Muscle of leg (tissue), 3 donors: ENCODE measurements at regions not wholly inside any gene's neighbourhood (a gene's known extent, or its start where the extent isn't known, plus 50 kb on each side); places are given as distances from the start of the nearest gene placed in this dataset.
A peak's percentile ranks its signal among the peaks of the same experiment; 100 is the strongest.

Source experiments
- DNase-seq: peaks from one replicate; pipeline ENCODE4 v3.0.0; 2013
- H3K27ac ChIP-seq: one replicate; pipeline ENCODE4 v1.5.1; 2013; ENCODE audit warnings: mild to moderate bottlenecking, low read length, control low read depth
- H3K27me3 ChIP-seq: one replicate; pipeline ENCODE4 v1.6.1; 2013; ENCODE audit warnings: low read length; ENCODE audit not compliant: control insufficient read depth, insufficient read depth
- H3K36me3 ChIP-seq: one replicate; pipeline ENCODE4 v1.6.1; 2013; ENCODE audit warnings: low read length; ENCODE audit not compliant: control insufficient read depth, insufficient read depth
- H3K4me1 ChIP-seq: one replicate; pipeline ENCODE4 v1.6.1; 2013; ENCODE audit warnings: low read length; ENCODE audit not compliant: control insufficient read depth, insufficient read depth
- H3K4me3 ChIP-seq: one replicate; pipeline ENCODE4 v1.5.1; 2013; ENCODE audit warnings: low read length, control low read depth
- H3K9me3 ChIP-seq: replicated peaks from 2 replicates; pipeline ENCODE4 v1.6.1; 2013; ENCODE audit warnings: low read depth, low read length; ENCODE audit not compliant: control insufficient read depth
- WGBS: methylation state at CpG from one replicate; pipeline ENCODE4 v1.1.5; 2013; ENCODE audit warnings: missing lambda C conversion rate; ENCODE audit not compliant: insufficient coverage; 5-methylcytosine and 5-hydroxymethylcytosine counted together

DNA sequence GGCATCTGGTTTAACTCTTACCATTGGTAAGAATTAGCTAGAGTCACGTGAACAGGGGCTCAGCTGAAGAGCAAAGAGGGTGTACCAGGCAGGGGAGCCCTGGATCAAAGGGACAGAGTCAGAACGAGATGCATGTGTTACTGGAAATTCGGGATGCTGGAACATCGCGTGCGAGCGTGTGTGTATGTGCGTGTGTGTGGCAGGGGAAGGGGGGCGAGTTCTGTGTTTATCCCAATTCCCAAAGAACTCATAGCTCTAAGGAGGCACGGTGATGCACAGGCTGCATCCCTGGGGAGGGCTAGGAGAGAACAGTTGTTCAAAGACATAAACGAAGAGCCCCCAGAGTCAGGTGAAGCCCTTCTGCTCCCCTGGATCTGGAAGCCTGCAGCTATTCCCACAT is 353.3 kb downstream of the GADD45G start:
- DNase-seq = no peak
- WGBS = 23% methylated on average over 2 of the region's 11 CpGs
- no peaks in the 10 kb centered on the region for H3K27me3 ChIP-seq

DNA sequence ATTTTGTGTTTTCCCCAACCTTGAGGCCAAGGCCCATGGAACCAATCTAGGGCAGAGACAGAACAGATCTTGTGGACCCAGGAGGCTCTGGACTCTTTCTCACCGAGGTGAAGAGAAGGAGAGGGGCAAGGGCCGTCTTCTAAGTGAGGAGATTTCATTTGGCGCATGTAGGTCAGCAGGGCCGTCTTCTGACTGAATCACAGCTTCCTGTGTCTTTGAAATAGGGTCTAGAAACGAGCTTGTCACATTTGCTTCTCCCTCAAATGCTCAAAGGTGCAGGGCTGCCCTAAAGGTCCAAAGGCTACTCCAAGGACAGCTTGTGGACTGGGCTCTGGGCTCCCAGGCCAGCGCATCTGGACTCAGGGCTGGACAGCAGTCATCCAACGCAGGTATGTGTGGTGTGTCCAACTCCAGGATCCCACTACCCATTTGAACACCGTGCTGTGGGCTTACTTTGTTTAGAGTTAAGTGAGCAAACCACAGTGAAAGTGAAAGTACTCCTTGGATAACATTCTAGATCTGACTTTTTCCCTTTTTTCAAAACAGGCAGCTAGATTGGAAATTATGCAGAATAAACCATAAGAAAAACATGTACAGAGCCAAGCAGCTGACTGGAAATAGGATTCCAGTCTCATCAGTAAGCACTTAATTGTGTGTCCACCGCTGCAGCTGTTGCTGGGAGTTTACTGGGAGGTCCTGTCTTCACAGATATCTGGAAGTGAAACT is 357.0 kb downstream of the GADD45G start:
- Histone ChIP-seq H3K27ac (peak overlapping the region; percentile 32), H3K4me1 (peaks cover 26% of the 10 kb centered on the region), H3K4me3 (no peak overlapping the region), H3K9me3 (no peaks in the 10 kb centered on the region), H3K36me3 (no peaks in the 10 kb centered on the region), H3K27me3 (no peaks in the 10 kb centered on the region)
- DNase-seq = peak; percentile 95
- 60% methylated on average over 5 of the region's 9 CpGs for WGBS

More for the DNA sequence above, 353.3 kb downstream of the GADD45G start:
- Histone ChIP-seq H3K9me3 (no peaks in the 10 kb centered on the region), H3K4me3 (no peak overlapping the region), H3K36me3 (no peaks in the 10 kb centered on the region), H3K27ac (no peak overlapping the region), H3K4me1 (peaks cover 40% of the 10 kb centered on the region)

DNA sequence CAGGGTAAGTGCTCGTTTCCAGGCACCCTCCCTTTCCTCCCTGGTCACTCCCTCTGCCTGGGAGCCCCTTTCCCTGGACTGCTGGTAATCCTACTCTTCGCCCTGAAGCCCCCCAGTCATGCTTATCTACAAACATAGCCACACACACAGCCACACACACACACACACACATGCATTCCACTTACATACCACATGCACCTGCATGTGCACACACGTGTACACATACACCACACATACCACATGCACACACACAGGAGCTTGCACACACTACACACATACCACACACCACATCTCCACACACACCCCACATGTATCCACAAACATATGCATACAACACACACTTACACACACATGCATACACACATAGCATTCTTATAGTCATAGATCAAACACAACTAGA is 358.5 kb downstream of the GADD45G start:
- Histone ChIP-seq H3K27me3 (no peaks in the 10 kb centered on the region), H3K36me3 (no peaks in the 10 kb centered on the region), H3K27ac (no peak overlapping the region), H3K9me3 (no peaks in the 10 kb centered on the region), H3K4me3 (no peak overlapping the region), H3K4me1 (peaks cover 20% of the 10 kb centered on the region)
- DNase-seq = no peak
- WGBS = 29% methylated on average over 3 of the region's 3 CpGs

DNA sequence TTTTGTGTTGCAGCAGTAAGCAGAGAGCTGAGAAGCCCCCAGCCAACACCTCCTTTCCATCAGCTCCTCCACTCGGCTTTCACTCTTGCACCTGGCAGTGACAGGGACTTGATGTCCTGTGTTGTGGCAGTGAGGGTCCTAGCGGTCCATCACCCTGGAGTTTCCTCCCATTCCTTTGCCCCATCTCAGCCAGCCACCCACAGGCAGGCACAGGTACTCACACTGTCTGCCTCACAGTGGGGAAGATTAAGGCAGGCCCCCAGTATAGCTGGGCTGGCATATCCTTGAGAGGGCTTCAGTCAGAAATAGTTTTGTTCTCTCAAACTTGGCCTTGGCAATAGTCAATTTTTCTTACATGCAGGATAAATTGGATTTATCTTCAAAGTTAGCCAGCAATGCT is 362.7 kb downstream of the GADD45G start:
- Histone ChIP-seq H3K4me1 (peaks cover 3% of the 10 kb centered on the region), H3K27me3 (peaks cover 2% of the 10 kb centered on the region), H3K9me3 (no peaks in the 10 kb centered on the region), H3K27ac (no peak overlapping the region), H3K36me3 (no peaks in the 10 kb centered on the region), H3K4me3 (no peak overlapping the region)
- DNase-seq = no peak
- WGBS = no CpG with 5 or more reads among the region's 2 CpGs

DNA sequence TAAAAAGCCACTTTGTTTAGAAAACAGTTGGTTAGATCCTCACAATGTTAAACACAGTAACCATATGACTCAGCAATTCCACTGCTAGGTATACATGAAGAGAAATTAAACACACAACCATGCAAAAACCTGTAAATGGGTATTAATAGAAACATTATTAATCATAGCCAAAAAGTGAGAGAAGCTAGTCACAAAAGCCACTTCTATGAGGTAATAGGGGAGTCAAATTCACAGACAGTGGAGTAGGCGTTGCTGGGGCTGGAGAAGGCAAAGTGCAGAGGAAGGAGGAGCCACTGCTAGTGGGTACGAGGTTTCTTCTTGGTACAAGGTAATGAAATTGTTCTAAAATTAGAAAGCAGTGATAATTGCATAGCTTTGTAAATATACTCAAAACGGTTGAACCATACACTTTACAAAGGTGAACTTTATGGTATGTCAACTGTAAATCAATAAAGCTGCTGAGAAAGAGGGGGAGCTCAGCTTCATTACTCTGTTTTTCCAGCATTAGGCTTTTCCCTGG is 364.4 kb downstream of the GADD45G start:
- H3K27me3 ChIP-seq = peaks cover 2% of the 10 kb centered on the region
- DNase-seq = no peak
- no peak overlapping the region for H3K27ac ChIP-seq
- H3K36me3 ChIP-seq = no peaks in the 10 kb centered on the region
- H3K9me3 ChIP-seq = no peaks in the 10 kb centered on the region
- H3K4me1 ChIP-seq = no peaks in the 10 kb centered on the region
- no peak overlapping the region for H3K4me3 ChIP-seq
- WGBS = 25% methylated on average over 1 of the region's 3 CpGs

DNA sequence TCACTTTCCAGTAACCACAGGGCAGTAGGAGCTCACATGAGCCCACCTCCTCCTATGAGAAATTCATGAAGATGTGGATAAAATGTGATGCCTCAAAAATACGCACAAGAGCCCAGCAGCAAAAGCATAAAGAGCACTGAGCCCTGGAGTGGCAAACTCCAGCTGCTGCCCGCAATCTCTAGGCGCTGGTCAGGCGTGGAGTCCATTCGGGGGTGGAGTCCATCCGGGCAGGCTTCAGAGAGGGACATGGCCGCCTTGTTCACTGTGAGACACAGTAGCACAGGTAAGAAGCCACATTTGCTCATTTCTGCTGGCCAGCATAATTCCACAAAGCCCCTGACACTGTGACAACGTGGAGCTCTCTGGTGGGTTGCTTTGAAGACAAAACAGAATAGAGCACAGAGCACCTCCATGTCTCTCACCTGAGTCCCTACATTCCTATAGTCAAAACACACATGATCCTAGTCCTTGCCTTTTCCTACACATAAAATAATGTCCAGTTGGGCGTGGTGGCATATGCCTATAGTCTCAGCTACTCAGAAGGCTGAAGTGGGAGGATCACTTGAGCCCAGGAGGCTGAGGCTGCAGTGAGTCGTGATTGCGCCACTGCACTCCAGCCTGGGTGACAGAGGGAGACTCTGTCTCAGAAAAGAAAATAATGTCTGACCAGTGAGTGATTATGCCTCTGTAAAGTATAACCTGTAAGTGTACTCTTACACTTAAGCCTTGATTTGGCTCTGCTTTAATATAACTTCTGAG is 365.2 kb downstream of the GADD45G start:
- Histone ChIP-seq H3K27me3 (peaks cover 2% of the 10 kb centered on the region), H3K4me3 (no peak overlapping the region), H3K9me3 (no peaks in the 10 kb centered on the region), H3K4me1 (no peaks in the 10 kb centered on the region), H3K36me3 (no peaks in the 10 kb centered on the region), H3K27ac (no peak overlapping the region)
- no peak for DNase-seq
- 83% methylated on average over 9 of the region's 11 CpGs for WGBS

DNA sequence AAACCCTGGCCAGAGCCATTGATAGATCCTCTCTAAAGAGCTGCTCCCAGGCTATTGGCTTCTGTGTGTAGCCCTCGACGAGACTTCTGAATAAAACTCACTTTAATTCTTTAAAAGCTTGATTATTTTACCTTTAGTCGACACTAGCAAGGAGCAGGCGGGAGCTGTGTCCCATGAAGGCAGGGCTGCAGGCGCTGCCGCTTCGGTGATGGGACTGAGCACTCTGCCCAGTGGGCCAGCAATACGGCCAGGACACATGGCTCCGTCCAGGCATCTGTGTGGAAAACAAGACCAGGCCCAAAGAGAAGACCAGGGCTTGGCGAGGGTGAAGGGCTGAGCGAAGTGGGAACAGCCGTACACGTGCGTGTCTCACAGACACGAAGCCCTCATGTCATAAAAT is 365.9 kb downstream of the GADD45G start:
- no peak for DNase-seq
- Histone ChIP-seq H3K9me3 (no peaks in the 10 kb centered on the region), H3K4me1 (peaks cover 2% of the 10 kb centered on the region), H3K4me3 (no peak overlapping the region), H3K27me3 (peaks cover 2% of the 10 kb centered on the region), H3K27ac (no peak overlapping the region), H3K36me3 (no peaks in the 10 kb centered on the region)
- WGBS = 88% methylated on average over 13 of the region's 15 CpGs

DNA sequence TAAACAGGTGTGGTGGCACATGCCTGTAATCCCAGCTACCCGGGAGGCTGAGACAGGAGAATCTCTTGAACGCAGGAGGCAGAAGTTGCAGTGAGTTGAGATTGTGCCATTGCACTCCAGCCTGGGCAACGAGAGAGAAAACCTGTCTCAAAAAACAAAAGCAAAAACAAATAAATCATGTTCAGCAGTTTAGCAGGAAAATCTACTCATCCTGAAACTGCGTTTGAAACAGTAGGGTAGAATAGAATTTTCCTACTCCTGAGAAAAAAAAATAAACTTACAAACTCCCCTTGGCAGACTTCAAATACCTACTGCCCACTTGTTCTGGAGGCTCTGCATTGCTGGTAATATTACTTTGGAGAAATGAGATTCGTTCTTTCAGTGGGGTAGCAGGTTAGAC is 367.7 kb downstream of the GADD45G start:
- no peak for DNase-seq
- H3K27me3 ChIP-seq = peaks cover 2% of the 10 kb centered on the region
- no CpG with 5 or more reads among the region's 5 CpGs for WGBS

DNA sequence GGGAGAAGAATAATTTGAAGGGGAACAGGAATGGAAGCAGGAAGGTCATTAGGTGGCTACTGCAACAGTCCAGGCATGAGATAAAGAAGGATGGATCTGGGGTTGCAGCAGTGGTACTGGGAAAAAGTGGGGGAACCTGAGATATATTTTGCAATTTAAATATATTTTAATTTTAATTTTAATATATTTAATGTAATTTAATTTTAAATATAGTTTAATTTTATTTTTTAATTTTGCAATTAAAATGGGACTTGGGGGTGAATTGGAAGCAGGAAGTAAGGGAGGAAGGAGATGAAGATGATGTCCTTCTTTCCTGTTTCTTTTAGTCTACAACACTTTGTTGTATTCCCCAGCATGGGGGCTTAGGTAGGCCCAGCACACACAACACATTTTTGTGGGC is 369.8 kb downstream of the GADD45G start:
- Histone ChIP-seq H3K4me1 (peaks cover 4% of the 10 kb centered on the region), H3K9me3 (no peaks in the 10 kb centered on the region), H3K27ac (no peak overlapping the region), H3K4me3 (no peak overlapping the region), H3K27me3 (peaks cover 2% of the 10 kb centered on the region), H3K36me3 (no peaks in the 10 kb centered on the region)
- no peak for DNase-seq

More for the DNA sequence above, 367.7 kb downstream of the GADD45G start:
- Histone ChIP-seq H3K36me3 (no peaks in the 10 kb centered on the region), H3K4me1 (peaks cover 4% of the 10 kb centered on the region), H3K27ac (no peak overlapping the region), H3K9me3 (no peaks in the 10 kb centered on the region), H3K4me3 (no peak overlapping the region)

DNA sequence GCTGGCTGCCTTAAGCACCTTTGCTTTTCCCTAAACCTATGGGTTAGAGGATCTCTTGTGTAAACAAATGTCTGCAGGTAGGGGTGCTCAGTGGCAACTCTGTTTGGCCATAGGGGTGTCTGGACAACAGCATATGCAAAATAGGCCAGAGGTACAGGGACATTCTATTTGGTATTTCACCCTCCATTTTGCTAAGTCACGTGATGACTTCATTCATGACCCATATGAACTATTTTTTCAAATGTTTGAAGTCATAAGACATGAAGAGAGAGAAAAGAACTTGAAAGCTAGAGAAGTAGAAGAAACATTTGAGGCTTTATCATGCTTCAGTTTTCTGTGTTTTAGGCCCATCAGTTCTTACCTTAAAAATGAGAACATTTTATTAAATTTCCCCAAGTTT is 370.2 kb downstream of the GADD45G start:
- H3K4me3 ChIP-seq = no peak overlapping the region
- H3K4me1 ChIP-seq = peaks cover 4% of the 10 kb centered on the region
- no CpG with 5 or more reads among the region's 1 CpG for WGBS
- no peaks in the 10 kb centered on the region for H3K36me3 ChIP-seq
- H3K9me3 ChIP-seq = no peaks in the 10 kb centered on the region
- DNase-seq = no peak
- H3K27me3 ChIP-seq = no peaks in the 10 kb centered on the region
- no peak overlapping the region for H3K27ac ChIP-seq
